GM12878 (cell line): ENCODE measurements at regions not wholly inside any gene's neighbourhood (a gene's known extent, or its start where the extent isn't known, plus 50 kb on each side); places are given as distances from the start of the nearest gene placed in this dataset.

ENCODE experiments used
- ATAC-seq: fragments of 200-7000 bp; cut with Tn5 transposase; 3 replicates; pipeline ENCODE4 v1.9.1; 2020; ENCODE audit warnings: mild to moderate bottlenecking, moderate library complexity
- BruUV-seq: library from RNA; stranded (reverse); fragments of 400-500 nt; replicated peaks from 2 replicates; lab custom pipeline; 2021; lab: Mats Ljungman, UMichigan
- CTCF ChIA-PET: fragments of 300-600 bp; sonication (Branson Sonifier 250); formaldehyde crosslinking; extraction: SDS; loops from one replicate; lab custom pipeline; 2021; ENCODE audit warnings: inconsistent platforms; lab: Yijun Ruan, JAX
- POLR2A ChIA-PET: fragments of 350-600 bp; formaldehyde crosslinking; extraction: SDS; loops from one replicate; lab custom pipeline; 2021; ENCODE audit warnings: inconsistent platforms; lab: Charles Lee
- RAD21 ChIA-PET: fragments of 300-600 bp; sonication (Branson Sonifier 250); formaldehyde crosslinking; loops from one replicate; lab custom pipeline; 2023; ENCODE audit warnings: antibody characterized with exemption; ENCODE audit not compliant: unreplicated experiment; lab: Charles Lee
- SMC1A ChIA-PET: fragments of 300-600 bp; sonication (Branson Sonifier 250); formaldehyde crosslinking; loops from one replicate; lab custom pipeline; 2023; ENCODE audit not compliant: unreplicated experiment, uncharacterized antibody; lab: Charles Lee
- DNase-seq: peaks from one replicate; pipeline ENCODE4 v3.0.0-alpha.2; 2011; ENCODE audit warnings: low read depth, low spot score
- FAIRE-seq: peaks from 3 replicates; lab custom pipeline; 2011; peaks lifted over from hg19 to GRCh38; lab: Jason Lieb, UNC
- H2AFZ ChIP-seq: 2 replicates; pipeline ENCODE4 v1.6.0; 2011; ENCODE audit warnings: low read depth, low read length, control low read depth; ENCODE audit not compliant: control insufficient read depth
- H3K27ac ChIP-seq: 2 replicates; pipeline ENCODE4 v1.5.1; 2011; ENCODE audit warnings: control low read depth; ENCODE audit not compliant: control insufficient read depth, insufficient read depth
- H3K27me3 ChIP-seq, 2 experiments: replicated peaks in 1 of 2; 2 replicates each; pipeline versions ENCODE4 v1.6.0 to v1.6.1; 2011; ENCODE audit warnings: low read length in 1 of 2; ENCODE audit not compliant: control insufficient read depth in 2 of 2, insufficient read depth in 2 of 2
- H3K36me3 ChIP-seq, 2 experiments: 2 replicates each; pipeline ENCODE4 v1.5.1; 2011; ENCODE audit warnings: low read length in 1 of 2; ENCODE audit not compliant: control insufficient read depth in 2 of 2, insufficient read depth in 2 of 2
- H3K4me1 ChIP-seq: 2 replicates; pipeline ENCODE4 v1.6.1; 2011; ENCODE audit warnings: mild to moderate bottlenecking, low read length, moderate library complexity, mixed read lengths; ENCODE audit not compliant: control insufficient read depth, insufficient read depth
- H3K4me2 ChIP-seq: 2 replicates; pipeline ENCODE4 v1.6.0; 2011; ENCODE audit warnings: control low read depth; ENCODE audit not compliant: control insufficient read depth, insufficient read depth
- H3K4me3 ChIP-seq: fragments of 200-600 bp; sonication (generic); 2 replicates; pipeline ENCODE4 v1.5.1; 2016
- H3K79me2 ChIP-seq: 2 replicates; pipeline ENCODE4 v1.6.0; 2011; ENCODE audit warnings: low read length; ENCODE audit not compliant: control insufficient read depth, insufficient read depth
- H3K9ac ChIP-seq: 2 replicates; pipeline ENCODE4 v1.8.0; 2011; ENCODE audit warnings: low read length, control low read depth, mixed read lengths; ENCODE audit not compliant: control insufficient read depth, insufficient read depth
- H3K9me3 ChIP-seq: replicated peaks from 3 replicates; pipeline ENCODE4 v1.5.1; 2011; ENCODE audit warnings: mild to moderate bottlenecking, low read length; ENCODE audit not compliant: control insufficient read depth, insufficient read depth
- H4K20me1 ChIP-seq: 2 replicates; pipeline ENCODE4 v1.6.0; 2011; ENCODE audit not compliant: control insufficient read depth, insufficient read depth
- CEBPZ ChIP-seq: fragments of 150-350 bp; IDR thresholded peaks from 2 replicates; pipeline ENCODE4 v1.6.1; 2016; ENCODE audit warnings: low read depth, low read length
- CREB1 ChIP-seq: IDR thresholded peaks from 2 replicates; pipeline ENCODE4 v1.6.1; 2012; ENCODE audit warnings: low read depth, mild to moderate bottlenecking, inconsistent platforms
- CUX1 ChIP-seq: IDR thresholded peaks from 2 replicates; pipeline ENCODE4 v1.6.1; 2012; ENCODE audit warnings: improper control_type of control experiment, low read depth, low read length; ENCODE audit not compliant: insufficient replicate concordance
- NFXL1 ChIP-seq: fragments of 450-650 bp; IDR thresholded peaks from 2 replicates; pipeline ENCODE4 v1.6.1; 2017; ENCODE audit warnings: antibody characterized with exemption, mild to moderate bottlenecking, borderline replicate concordance
- USF1 ChIP-seq: IDR thresholded peaks from 2 replicates; pipeline ENCODE4 v1.6.1; 2011; ENCODE audit warnings: borderline replicate concordance, low read depth, mild to moderate bottlenecking, moderate library complexity, mixed read lengths, low read length; ENCODE audit not compliant: insufficient read depth; ENCODE audit errors: extremely low read length
- WGBS: methylation state at CpG from one replicate; pipeline ENCODE4 v1.1.6; 2016; ENCODE audit warnings: low lambda C conversion rate; ENCODE audit not compliant: insufficient replicate concordance, insufficient coverage; ENCODE audit errors: missing lambda C conversion rate; 5-methylcytosine and 5-hydroxymethylcytosine counted together
- in situ Hi-C: fragments of 300-500 bp; cut with MboI; formaldehyde crosslinking; loops from 9 replicates; pipeline ENCODE4 v1.14.3; 2018; ENCODE audit warnings: mixed read lengths
- intact Hi-C: fragments of 100-400 bp; cut with micrococcal nuclease; formaldehyde crosslinking; loops from one replicate; pipeline ENCODE4 v1.14.2; 2022; ENCODE audit not compliant: unreplicated experiment
- TF ChIP-seq, protein P1 (sequence below): fragments of 450-650 bp; IDR thresholded peaks from 2 replicates; pipeline ENCODE4 v1.6.1; 2017; ENCODE audit warnings: antibody characterized with exemption, mild to moderate bottlenecking, moderate library complexity

GRCh38 chr3:6657591-6657990, 203.3 kb upstream of the GRM7 start:
- ATAC-seq (no peak), DNase-seq (no peak), FAIRE-seq (no peak)
- no peaks in the 10 kb centered on the region; the same call in 1 of the 3 replicates for H3K9me3 ChIP-seq
- H3K4me3 ChIP-seq, result no peak overlapping the region
- ChIA-PET POLR2A (no interaction called here), CTCF (no interaction called here), RAD21 (interaction anchor here (1.0 kb wide), 1 partner anchor 12 kb away, joined by 5 read pairs; no protein-coding TSS in a partner anchor), SMC1A (interaction anchor here (1.3 to 1.4 kb wide), 2 partner anchors 8 to 11 kb away, joined by 3 to 5 read pairs; no protein-coding TSS in a partner anchor)
- in situ Hi-C loops, result no loop called here
- H3K79me2 ChIP-seq, result no peaks in the 10 kb centered on the region
- no peaks in the 10 kb centered on the region for H4K20me1 ChIP-seq
- BruUV-seq, result no TSS peak
- intact Hi-C loops, result no loop called here
- 2% methylated on average over 2 of the region's 2 CpGs for WGBS
- no peak overlapping the region for H2AFZ ChIP-seq
- H3K4me1 ChIP-seq, result no peaks in the 10 kb centered on the region
- no peak overlapping the region for H3K27ac ChIP-seq
- H3K9ac ChIP-seq, result no peak overlapping the region
- H3K4me2 ChIP-seq, result no peak overlapping the region
- no peaks in the 10 kb centered on the region for H3K27me3 ChIP-seq
- H3K36me3 ChIP-seq, result no peaks in the 10 kb centered on the region
- TF ChIP-seq, protein P1, sequence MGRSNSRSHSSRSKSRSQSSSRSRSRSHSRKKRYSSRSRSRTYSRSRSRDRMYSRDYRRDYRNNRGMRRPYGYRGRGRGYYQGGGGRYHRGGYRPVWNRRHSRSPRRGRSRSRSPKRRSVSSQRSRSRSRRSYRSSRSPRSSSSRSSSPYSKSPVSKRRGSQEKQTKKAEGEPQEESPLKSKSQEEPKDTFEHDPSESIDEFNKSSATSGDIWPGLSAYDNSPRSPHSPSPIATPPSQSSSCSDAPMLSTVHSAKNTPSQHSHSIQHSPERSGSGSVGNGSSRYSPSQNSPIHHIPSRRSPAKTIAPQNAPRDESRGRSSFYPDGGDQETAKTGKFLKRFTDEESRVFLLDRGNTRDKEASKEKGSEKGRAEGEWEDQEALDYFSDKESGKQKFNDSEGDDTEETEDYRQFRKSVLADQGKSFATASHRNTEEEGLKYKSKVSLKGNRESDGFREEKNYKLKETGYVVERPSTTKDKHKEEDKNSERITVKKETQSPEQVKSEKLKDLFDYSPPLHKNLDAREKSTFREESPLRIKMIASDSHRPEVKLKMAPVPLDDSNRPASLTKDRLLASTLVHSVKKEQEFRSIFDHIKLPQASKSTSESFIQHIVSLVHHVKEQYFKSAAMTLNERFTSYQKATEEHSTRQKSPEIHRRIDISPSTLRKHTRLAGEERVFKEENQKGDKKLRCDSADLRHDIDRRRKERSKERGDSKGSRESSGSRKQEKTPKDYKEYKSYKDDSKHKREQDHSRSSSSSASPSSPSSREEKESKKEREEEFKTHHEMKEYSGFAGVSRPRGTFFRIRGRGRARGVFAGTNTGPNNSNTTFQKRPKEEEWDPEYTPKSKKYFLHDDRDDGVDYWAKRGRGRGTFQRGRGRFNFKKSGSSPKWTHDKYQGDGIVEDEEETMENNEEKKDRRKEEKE, result no peak
- TF ChIP-seq CEBPZ (no peak), NFXL1 (no peak), CUX1 (no peak), CREB1 (no peak), USF1 (no peak)
